ENCODE measurements at regions not wholly inside any gene's neighbourhood (a gene's known extent, or its start where the extent isn't known, plus 50 kb on each side); places are given as distances from the start of the nearest gene placed in this dataset.

GRCh38 chr6:103456652-103457051, 1403.1 kb downstream of the HACE1 start:
- Mint-ChIP-seq H3K27ac (no peak overlapping the region), H3K27me3 (ENCODE audit: low read depth) (no peaks in the 10 kb centered on the region; the same call in 1 of the 2 replicates), H3K4me1 (no peaks in the 10 kb centered on the region), H3K36me3 (peaks cover 2% of the 10 kb centered on the region; the same call in 1 of the 2 replicates), H3K9me3 (peaks cover 11% of the 10 kb centered on the region), H3K4me3 (no peak overlapping the region)
- CTCF ChIA-PET: no interaction called here
- POLR2A ChIA-PET: no interaction called here
- TF ChIP-seq ESRRA (CRISPR knock-in tag; IDR thresholded peaks at IDR 0.05; ENCODE audit: borderline replicate concordance) (no peak), ETV6 (CRISPR knock-in tag; IDR thresholded peaks at IDR 0.05) (no peak), SMAD4 (CRISPR knock-in tag; IDR thresholded peaks at IDR 0.05) (no peak)
- no peak for ATAC-seq
- no peak for DNase-seq (ENCODE audit: low spot score)

DNA sequence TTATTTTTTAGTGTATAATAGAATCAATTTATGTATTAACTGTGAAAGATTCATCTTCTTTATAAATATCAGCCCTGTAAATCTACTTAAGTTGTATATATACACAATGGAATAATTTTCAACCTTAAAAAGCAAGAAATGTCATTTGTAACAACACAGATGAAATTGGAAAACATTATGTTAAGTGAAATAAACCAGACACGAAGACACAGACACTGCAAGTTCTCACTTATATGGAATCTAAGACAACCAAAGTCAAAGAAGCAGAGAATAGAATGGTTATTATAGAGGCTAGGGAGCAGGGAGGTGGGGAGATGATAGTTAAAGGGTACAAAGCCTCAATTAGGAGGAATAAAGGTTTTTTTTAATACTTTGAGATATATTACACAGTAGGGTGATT, 1404.4 kb downstream of the HACE1 start:
- Mint-ChIP-seq H3K4me1 (no peaks in the 10 kb centered on the region), H3K27ac (no peak overlapping the region), H3K4me3 (no peak overlapping the region), H3K36me3 (peaks cover 2% of the 10 kb centered on the region; the same call in 1 of the 2 replicates), H3K27me3 (ENCODE audit: low read depth) (no peaks in the 10 kb centered on the region; the same call in 1 of the 2 replicates), H3K9me3 (peaks cover 5% of the 10 kb centered on the region)
- DNase-seq (ENCODE audit: low spot score) (no peak), ATAC-seq (no peak)
- POLR2A ChIA-PET: no interaction called here
- CTCF ChIA-PET: no interaction called here
- TF ChIP-seq ZNF263 (CRISPR knock-in tag; IDR thresholded peaks at IDR 0.05; ENCODE audit: low read depth) (no peak), ATF1 (CRISPR knock-in tag; IDR thresholded peaks at IDR 0.05) (no peak), ELF4 (CRISPR knock-in tag; IDR thresholded peaks at IDR 0.05; ENCODE audit: low read depth) (no peak), RORB (CRISPR knock-in tag; IDR thresholded peaks at IDR 0.05) (no peak), ARID4B (CRISPR knock-in tag; IDR thresholded peaks at IDR 0.05; ENCODE audit: borderline replicate concordance) (no peak), JAZF1 (CRISPR knock-in tag; IDR thresholded peaks at IDR 0.05) (no peak), ZNF425 (CRISPR knock-in tag; conservative IDR thresholded peaks at IDR 0.05) (no peak), ZNF219 (CRISPR knock-in tag; IDR thresholded peaks at IDR 0.05; ENCODE audit: borderline replicate concordance) (no peak), ETV6 (CRISPR knock-in tag; IDR thresholded peaks at IDR 0.05) (no peak), CBFB (CRISPR knock-in tag; IDR thresholded peaks at IDR 0.05; ENCODE audit: low read depth) (no peak), GTF2I (CRISPR knock-in tag; conservative IDR thresholded peaks at IDR 0.05) (no peak), USF2 (CRISPR knock-in tag; IDR thresholded peaks at IDR 0.05) (no peak), IRF2 (CRISPR knock-in tag; IDR thresholded peaks at IDR 0.05; ENCODE audit: borderline replicate concordance, low read depth) (no peak), SP1 (CRISPR knock-in tag; conservative IDR thresholded peaks at IDR 0.05) (no peak), ZNF121 (CRISPR knock-in tag; IDR thresholded peaks at IDR 0.05) (no peak)
- TF ChIP-seq, protein P1, sequence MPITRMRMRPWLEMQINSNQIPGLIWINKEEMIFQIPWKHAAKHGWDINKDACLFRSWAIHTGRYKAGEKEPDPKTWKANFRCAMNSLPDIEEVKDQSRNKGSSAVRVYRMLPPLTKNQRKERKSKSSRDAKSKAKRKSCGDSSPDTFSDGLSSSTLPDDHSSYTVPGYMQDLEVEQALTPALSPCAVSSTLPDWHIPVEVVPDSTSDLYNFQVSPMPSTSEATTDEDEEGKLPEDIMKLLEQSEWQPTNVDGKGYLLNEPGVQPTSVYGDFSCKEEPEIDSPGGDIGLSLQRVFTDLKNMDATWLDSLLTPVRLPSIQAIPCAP (CRISPR knock-in tag; IDR thresholded peaks at IDR 0.05): no peak

All from WTC11 (cell line).